IMR-90 (cell line): ENCODE measurements at regions not wholly inside any gene's neighbourhood (a gene's known extent, or its start where the extent isn't known, plus 50 kb on each side); places are given as distances from the start of the nearest gene placed in this dataset.
A peak's percentile ranks its signal among the peaks of the same experiment; 100 is the strongest.

ENCODE experiments used
- ATAC-seq: fragments of 200-7000 bp; cut with Tn5 transposase; 2 replicates; pipeline ENCODE4 v1.9.1; 2020; ENCODE audit warnings: low read depth, mild to moderate bottlenecking, moderate library complexity
- BruUV-seq: library from RNA; stranded (reverse); fragments of 400-500 nt; replicated peaks from 2 replicates; lab custom pipeline; 2021; lab: Mats Ljungman, UMichigan
- CTCF ChIA-PET: fragments of 300-600 bp; formaldehyde crosslinking; extraction: SDS; loops from one replicate; lab custom pipeline; 2021; ENCODE audit warnings: antibody characterized with exemption; lab: Yijun Ruan, JAX
- POLR2A ChIA-PET: fragments of 300-600 bp; sonication (Branson Sonifier 250); formaldehyde crosslinking; loops from one replicate; lab custom pipeline; 2022; ENCODE audit warnings: antibody characterized with exemption; ENCODE audit not compliant: unreplicated experiment; lab: Charles Lee
- DNase-seq: peaks from one replicate; pipeline ENCODE4 v3.0.0; 2013
- H2AFZ ChIP-seq: replicated peaks from 2 replicates; pipeline ENCODE3; 2013; ENCODE audit warnings: low read length, mild to moderate bottlenecking; ENCODE audit not compliant: poor library complexity
- H2AK5ac ChIP-seq: 2 replicates; pipeline ENCODE4 v1.6.1; 2013; ENCODE audit warnings: low read depth, low read length, inconsistent platforms
- H2AK9ac ChIP-seq: replicated peaks from 2 replicates; pipeline ENCODE3; 2013; ENCODE audit warnings: mild to moderate bottlenecking, low read depth, low read length, moderate library complexity; ENCODE audit not compliant: poor library complexity
- H2BK120ac ChIP-seq: 2 replicates; pipeline ENCODE4 v1.6.1; 2013; ENCODE audit warnings: low read depth, low read length, inconsistent platforms
- H2BK15ac ChIP-seq: 3 replicates; pipeline ENCODE4 v1.6.1; 2013; ENCODE audit warnings: low read depth, low read length, inconsistent platforms
- H2BK20ac ChIP-seq: 2 replicates; pipeline ENCODE4 v1.6.1; 2013; ENCODE audit warnings: low read depth, mild to moderate bottlenecking, inconsistent platforms, low read length, moderate library complexity
- H2BK5ac ChIP-seq: 2 replicates; pipeline ENCODE4 v1.6.1; 2013; ENCODE audit warnings: mild to moderate bottlenecking, low read depth, low read length, inconsistent platforms; ENCODE audit not compliant: poor library complexity, severe bottlenecking
- H3K14ac ChIP-seq: replicated peaks from 2 replicates; pipeline ENCODE4 v1.6.1; 2013; ENCODE audit warnings: low read depth, low read length, inconsistent platforms
- H3K18ac ChIP-seq: 2 replicates; pipeline ENCODE4 v1.6.1; 2013; ENCODE audit warnings: low read depth, low read length, control low read depth
- H3K23ac ChIP-seq: 2 replicates; pipeline ENCODE4 v1.6.1; 2013; ENCODE audit warnings: low read depth, low read length, inconsistent platforms
- H3K27ac ChIP-seq: 2 replicates; pipeline ENCODE4 v1.5.1; 2013; ENCODE audit warnings: mild to moderate bottlenecking, control low read depth, low read length; ENCODE audit not compliant: insufficient read depth
- H3K27me3 ChIP-seq: 2 replicates; pipeline ENCODE4 v1.6.1; 2013; ENCODE audit warnings: low read length; ENCODE audit not compliant: control insufficient read depth, insufficient read depth
- H3K36me3 ChIP-seq: 2 replicates; pipeline ENCODE4 v1.6.1; 2013; ENCODE audit warnings: low read length, mixed read lengths; ENCODE audit not compliant: control insufficient read depth, insufficient read depth
- H3K4ac ChIP-seq: 2 replicates; pipeline ENCODE4 v1.6.1; 2013; ENCODE audit warnings: low read depth, low read length, inconsistent platforms
- H3K4me1 ChIP-seq: 2 replicates; pipeline ENCODE4 v1.6.1; 2013; ENCODE audit warnings: low read length, mixed read lengths; ENCODE audit not compliant: control insufficient read depth, insufficient read depth
- H3K4me2 ChIP-seq: 2 replicates; pipeline ENCODE4 v1.6.1; 2013; ENCODE audit warnings: low read depth, mild to moderate bottlenecking, control low read depth, low read length, moderate library complexity
- H3K4me3 ChIP-seq: 2 replicates; pipeline ENCODE4 v1.5.1; 2013; ENCODE audit warnings: low read depth, mild to moderate bottlenecking, control low read depth, low read length, moderate library complexity; ENCODE audit not compliant: insufficient read depth
- H3K56ac ChIP-seq: 2 replicates; pipeline ENCODE4 v1.6.1; 2013; ENCODE audit warnings: low read length, inconsistent platforms; ENCODE audit not compliant: insufficient read depth; ENCODE audit errors: extremely low read depth
- H3K79me1 ChIP-seq, 2 experiments: 2 replicates each; pipeline ENCODE4 v1.6.1; 2013; ENCODE audit warnings: low read length in 2 of 2, inconsistent platforms in 1 of 2, low read depth in 1 of 2
- H3K9ac ChIP-seq: 2 replicates; pipeline ENCODE4 v1.6.1; 2013; ENCODE audit warnings: low read depth, low read length, control low read depth
- H3K9me1 ChIP-seq: 2 replicates; pipeline ENCODE4 v1.6.1; 2013; ENCODE audit warnings: low read length, inconsistent platforms; ENCODE audit not compliant: insufficient read depth
- H3K9me3 ChIP-seq: 2 replicates; pipeline ENCODE4 v1.6.1; 2013; ENCODE audit warnings: low read length; ENCODE audit not compliant: control insufficient read depth, insufficient read depth
- H4K20me1 ChIP-seq: 2 replicates; pipeline ENCODE4 v1.6.1; 2013; ENCODE audit warnings: low read length, inconsistent platforms; ENCODE audit not compliant: insufficient read depth
- H4K5ac ChIP-seq: 2 replicates; pipeline ENCODE4 v1.6.1; 2013; ENCODE audit warnings: mild to moderate bottlenecking, low read depth, low read length, control low read depth
- H4K8ac ChIP-seq, 2 experiments: 2 replicates each; pipeline ENCODE4 v1.6.1; 2013; ENCODE audit warnings: low read depth in 2 of 2, low read length in 2 of 2, control low read depth in 1 of 2, inconsistent platforms in 1 of 2
- H4K91ac ChIP-seq: 2 replicates; pipeline ENCODE4 v1.6.1; 2013; ENCODE audit warnings: low read depth, low read length, inconsistent platforms; ENCODE audit not compliant: insufficient read depth
- BHLHE40 ChIP-seq: fragments of 150-350 bp; IDR thresholded peaks from 2 replicates; pipeline ENCODE4 v1.6.1; 2016; ENCODE audit warnings: mild to moderate bottlenecking, low read depth, low read length
- CHD1 ChIP-seq: IDR thresholded peaks from 2 replicates; pipeline ENCODE4 v1.6.1; 2012; ENCODE audit warnings: low read depth, low read length, improper control_type of control experiment
- ELK1 ChIP-seq: fragments of 150-350 bp; IDR thresholded peaks from 2 replicates; pipeline ENCODE4 v1.6.1; 2016; ENCODE audit warnings: low read depth, mild to moderate bottlenecking, low read length, moderate library complexity, borderline replicate concordance
- FOS ChIP-seq: fragments of 150-350 bp; IDR thresholded peaks from 2 replicates; pipeline ENCODE4 v1.6.1; 2016; ENCODE audit warnings: low read depth, low read length
- MAFK ChIP-seq: IDR thresholded peaks from 2 replicates; pipeline ENCODE4 v1.6.1; 2012; ENCODE audit warnings: low read depth, low read length, improper control_type of control experiment
- MAZ ChIP-seq: IDR thresholded peaks from 2 replicates; pipeline ENCODE4 v1.6.1; 2012; ENCODE audit warnings: low read depth, mild to moderate bottlenecking, low read length, improper control_type of control experiment, moderate library complexity, borderline replicate concordance
- MXI1 ChIP-seq: IDR thresholded peaks from 2 replicates; pipeline ENCODE4 v1.6.1; 2012; ENCODE audit warnings: low read depth, mild to moderate bottlenecking, low read length, moderate library complexity, borderline replicate concordance
- POLR2A ChIP-seq: IDR thresholded peaks from 2 replicates; pipeline ENCODE4 v1.6.1; 2012; ENCODE audit warnings: mild to moderate bottlenecking, low read depth, low read length
- RAD21 ChIP-seq: IDR thresholded peaks from 2 replicates; pipeline ENCODE4 v1.6.1; 2012; ENCODE audit warnings: low read length, improper control_type of control experiment
- RCOR1 ChIP-seq: IDR thresholded peaks from 2 replicates; pipeline ENCODE4 v1.6.1; 2012; ENCODE audit warnings: mild to moderate bottlenecking, low read length, improper control_type of control experiment; ENCODE audit not compliant: insufficient replicate concordance
- RFX5 ChIP-seq: IDR thresholded peaks from 2 replicates; pipeline ENCODE4 v1.8.0; 2012; ENCODE audit warnings: low read depth, mild to moderate bottlenecking, low read length, moderate library complexity
- WGBS, 2 experiments: methylation state at CpG; one replicate each; pipeline versions ENCODE4 v1.1.5 to v1.1.7; 2013; ENCODE audit warnings: missing lambda C conversion rate in 2 of 2; ENCODE audit not compliant: insufficient read length in 1 of 2; ENCODE audit errors: extremely low coverage in 2 of 2; 5-methylcytosine and 5-hydroxymethylcytosine counted together
- dilution Hi-C: fragments of 300-500 bp; cut with HindIII; formaldehyde crosslinking; loops from one replicate; pipeline ENCODE4 v1.14.3; 2018; ENCODE audit warnings: low sequenced_read_pairs; ENCODE audit not compliant: unreplicated experiment
- in situ Hi-C: fragments of 300-500 bp; cut with MboI; formaldehyde crosslinking; loops from 3 replicates; pipeline ENCODE4 v1.14.3; 2019; ENCODE audit warnings: low sequenced_read_pairs, inconsistent platforms, mixed read lengths
- intact Hi-C: fragments of 100-400 bp; cut with micrococcal nuclease; formaldehyde crosslinking; loops from 2 replicates; pipeline ENCODE4 v1.10.0; 2022
- TF ChIP-seq, protein P1 (sequence below): fragments of 150-350 bp; IDR thresholded peaks from 2 replicates; pipeline ENCODE4 v1.6.1; 2017; ENCODE audit warnings: mild to moderate bottlenecking, antibody characterized with exemption, low read length, low read depth
- TF ChIP-seq, protein P2 (sequence below): conservative IDR thresholded peaks from 2 replicates; pipeline ENCODE4 v1.5.1; 2012; ENCODE audit warnings: mild to moderate bottlenecking, low read depth, low read length, improper control_type of control experiment

- H3K4me1 ChIP-seq: no peaks in the 10 kb centered on the region
- no peaks in the 10 kb centered on the region for H4K20me1 ChIP-seq
- H3K4me2 ChIP-seq: no peak overlapping the region
- no peaks in the 10 kb centered on the region for H3K36me3 ChIP-seq
- WGBS, 2 experiments: 40% methylated on average over 1 of the region's 5 CpGs; no CpG with 5 or more reads in 1 of the 2 experiments
- H3K56ac ChIP-seq: no peak overlapping the region
- no peak overlapping the region for H4K91ac ChIP-seq
- H3K27me3 ChIP-seq: peaks cover 33% of the 10 kb centered on the region
- no peaks in the 10 kb centered on the region for H3K9me3 ChIP-seq
- no peak overlapping the region for H3K4ac ChIP-seq
- H3K23ac ChIP-seq: no peak overlapping the region
- H3K18ac ChIP-seq: no peak overlapping the region
- POLR2A ChIA-PET: no interaction called here
- dilution Hi-C loops: no loop called here
- peak overlapping the region; percentile 29 for H2AFZ ChIP-seq
- no peak overlapping the region for H4K5ac ChIP-seq
- ATAC-seq (no peak), DNase-seq (no peak)
- peak overlapping the region; percentile 42 for H2AK9ac ChIP-seq
- CTCF ChIA-PET: no interaction called here
- H4K8ac ChIP-seq: no peak overlapping the region
- no peaks in the 10 kb centered on the region for H3K79me1 ChIP-seq
- no peak overlapping the region for H3K14ac ChIP-seq
- H3K9me1 ChIP-seq: no peaks in the 10 kb centered on the region
- H3K4me3 ChIP-seq: no peak overlapping the region
- BruUV-seq: no TSS peak
- H2BK120ac ChIP-seq: no peak overlapping the region
- no peak overlapping the region for H2BK15ac ChIP-seq
- TF ChIP-seq, protein P1, sequence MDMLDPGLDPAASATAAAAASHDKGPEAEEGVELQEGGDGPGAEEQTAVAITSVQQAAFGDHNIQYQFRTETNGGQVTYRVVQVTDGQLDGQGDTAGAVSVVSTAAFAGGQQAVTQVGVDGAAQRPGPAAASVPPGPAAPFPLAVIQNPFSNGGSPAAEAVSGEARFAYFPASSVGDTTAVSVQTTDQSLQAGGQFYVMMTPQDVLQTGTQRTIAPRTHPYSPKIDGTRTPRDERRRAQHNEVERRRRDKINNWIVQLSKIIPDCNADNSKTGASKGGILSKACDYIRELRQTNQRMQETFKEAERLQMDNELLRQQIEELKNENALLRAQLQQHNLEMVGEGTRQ: no peak
- TF ChIP-seq RCOR1: no peak
- TF ChIP-seq RAD21: no peak
- no peak for TF ChIP-seq BHLHE40
- TF ChIP-seq, protein P2, sequence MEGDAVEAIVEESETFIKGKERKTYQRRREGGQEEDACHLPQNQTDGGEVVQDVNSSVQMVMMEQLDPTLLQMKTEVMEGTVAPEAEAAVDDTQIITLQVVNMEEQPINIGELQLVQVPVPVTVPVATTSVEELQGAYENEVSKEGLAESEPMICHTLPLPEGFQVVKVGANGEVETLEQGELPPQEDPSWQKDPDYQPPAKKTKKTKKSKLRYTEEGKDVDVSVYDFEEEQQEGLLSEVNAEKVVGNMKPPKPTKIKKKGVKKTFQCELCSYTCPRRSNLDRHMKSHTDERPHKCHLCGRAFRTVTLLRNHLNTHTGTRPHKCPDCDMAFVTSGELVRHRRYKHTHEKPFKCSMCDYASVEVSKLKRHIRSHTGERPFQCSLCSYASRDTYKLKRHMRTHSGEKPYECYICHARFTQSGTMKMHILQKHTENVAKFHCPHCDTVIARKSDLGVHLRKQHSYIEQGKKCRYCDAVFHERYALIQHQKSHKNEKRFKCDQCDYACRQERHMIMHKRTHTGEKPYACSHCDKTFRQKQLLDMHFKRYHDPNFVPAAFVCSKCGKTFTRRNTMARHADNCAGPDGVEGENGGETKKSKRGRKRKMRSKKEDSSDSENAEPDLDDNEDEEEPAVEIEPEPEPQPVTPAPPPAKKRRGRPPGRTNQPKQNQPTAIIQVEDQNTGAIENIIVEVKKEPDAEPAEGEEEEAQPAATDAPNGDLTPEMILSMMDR: no peak
- TF ChIP-seq MAZ: no peak
- TF ChIP-seq MAFK: no peak
- TF ChIP-seq MXI1: no peak
- TF ChIP-seq POLR2A: no peak
- TF ChIP-seq ELK1: no peak
- no peak for TF ChIP-seq RFX5
- TF ChIP-seq CHD1: no peak
- TF ChIP-seq FOS: no peak
- in situ Hi-C loops: no loop called here
- H2BK20ac ChIP-seq: no peak overlapping the region
- no peak overlapping the region for H2AK5ac ChIP-seq
- H3K27ac ChIP-seq: no peak overlapping the region
- H3K9ac ChIP-seq: no peak overlapping the region
- no peak overlapping the region for H2BK5ac ChIP-seq
- intact Hi-C loops: no loop called here
These were observed 186.5 kb upstream of the TNRC6C start for GRCh38 chr17:77771998-77772397.
